ENCODE measurements at regions not wholly inside any gene's neighbourhood (a gene's known extent, or its start where the extent isn't known, plus 50 kb on each side); places are given as distances from the start of the nearest gene placed in this dataset.
"Not testable (repeated sequence)": the region's sequence is repeated elsewhere in the genome, so short reads cannot be mapped to it uniquely, and the experiment has no call there.

DNA sequence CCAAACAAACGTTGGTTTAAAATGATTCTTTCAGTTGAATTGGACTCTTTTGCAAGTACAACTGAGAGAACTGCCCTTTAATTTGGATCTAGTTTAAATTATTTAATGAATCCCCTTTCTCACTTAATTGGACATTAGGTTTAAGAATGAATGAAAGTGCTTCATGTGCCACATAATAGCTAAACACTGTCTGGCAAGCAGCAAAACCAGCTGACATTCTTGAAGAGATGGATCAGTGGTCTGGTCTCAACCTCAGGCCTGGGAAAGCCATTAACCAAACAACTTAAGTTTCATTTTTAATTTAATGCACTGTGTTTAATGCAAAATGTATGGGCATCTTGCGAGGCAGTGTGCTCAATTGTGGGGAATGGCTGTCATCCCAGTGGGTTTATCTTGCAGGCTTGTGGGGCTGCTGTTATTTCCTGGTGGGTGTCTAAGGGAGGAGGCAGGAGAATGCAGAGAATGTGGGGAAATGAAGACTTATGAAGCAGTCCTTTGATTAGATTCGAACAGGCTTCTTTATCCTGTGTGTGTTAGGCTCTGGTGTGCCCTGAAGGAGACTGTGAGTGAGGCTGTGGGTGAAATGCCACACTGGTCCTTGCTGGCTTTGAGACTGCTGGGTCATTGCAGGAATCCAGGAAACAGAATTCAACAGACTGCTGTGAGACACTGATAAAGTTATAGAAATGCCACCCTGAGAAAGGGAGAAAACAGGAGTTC is 144.1 kb upstream of the PELI2 start:
- DNase-seq (ENCODE audit: low spot score): no peak

DNA sequence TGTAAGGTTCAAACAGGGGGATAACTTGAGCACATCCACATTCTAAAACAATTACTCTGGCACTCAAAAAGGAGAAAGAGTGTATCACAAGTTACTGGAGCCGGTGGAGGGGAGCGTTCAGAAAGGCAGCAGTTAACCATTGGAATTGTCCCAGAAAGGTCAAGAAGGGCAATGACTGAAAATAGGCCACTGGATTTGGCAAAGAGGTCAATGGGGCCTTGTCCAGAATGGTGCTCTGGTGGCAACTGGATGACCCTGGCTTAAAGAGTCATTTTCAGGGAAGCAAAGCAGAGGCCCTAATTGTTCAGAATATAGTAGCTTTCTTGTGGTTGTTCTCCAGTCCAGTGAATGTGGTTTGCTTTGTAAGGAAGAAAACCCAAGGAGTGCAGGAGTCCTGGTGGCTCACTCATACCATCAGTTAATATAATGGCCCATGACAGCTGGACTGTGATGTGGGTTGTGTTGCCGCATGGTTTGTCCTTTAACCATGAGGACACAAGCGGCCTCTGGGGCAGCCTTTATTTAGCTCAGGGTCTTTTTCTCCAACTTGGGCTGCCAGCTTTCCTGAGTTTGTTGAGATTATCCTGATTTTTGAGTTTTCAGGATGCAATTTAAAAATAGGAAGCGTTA is 142.8 kb upstream of the PELI2 start:
- DNase-seq (ENCODE audit: low spot score): no peak

DNA sequence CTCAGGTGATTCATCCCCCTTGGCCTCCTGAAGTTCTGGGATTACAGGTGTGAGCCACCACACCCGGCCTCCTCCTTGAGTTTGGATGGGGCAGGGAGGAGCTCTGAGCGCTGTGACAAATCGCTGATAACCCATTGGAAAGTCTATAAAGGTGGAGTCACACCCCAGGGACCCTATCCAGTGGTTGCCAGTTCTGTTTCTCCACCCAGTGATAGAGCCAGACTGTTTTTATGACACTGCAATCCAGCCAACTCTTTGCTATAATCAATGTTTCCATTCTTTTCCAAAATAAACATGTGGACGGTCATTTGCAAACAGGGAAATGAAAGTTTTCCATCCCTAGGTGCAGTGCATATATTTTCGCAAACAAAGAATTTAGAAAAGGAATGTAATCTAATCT is 142.0 kb upstream of the PELI2 start:
- DNase-seq (ENCODE audit: low spot score): no peak

DNA sequence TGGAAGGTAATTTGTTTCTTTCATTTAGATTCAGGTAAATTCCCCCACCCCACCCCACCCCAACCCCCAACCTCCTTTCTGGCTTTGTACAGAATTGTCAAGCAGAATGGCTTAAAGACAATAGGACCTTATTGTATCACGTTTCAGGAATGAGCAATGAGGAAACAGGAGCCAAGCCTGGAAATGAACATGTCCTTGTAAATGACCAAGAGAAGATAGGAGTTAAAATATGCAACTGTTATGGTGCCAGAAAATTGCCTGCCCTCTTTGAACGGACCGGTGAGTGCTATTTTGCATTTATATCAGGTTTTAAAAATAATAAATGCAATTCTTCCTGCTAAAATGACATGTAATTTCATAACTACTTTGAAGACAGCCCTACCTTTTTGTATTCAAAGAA is 141.6 kb upstream of the PELI2 start:
- DNase-seq (ENCODE audit: low spot score): no peak

DNA sequence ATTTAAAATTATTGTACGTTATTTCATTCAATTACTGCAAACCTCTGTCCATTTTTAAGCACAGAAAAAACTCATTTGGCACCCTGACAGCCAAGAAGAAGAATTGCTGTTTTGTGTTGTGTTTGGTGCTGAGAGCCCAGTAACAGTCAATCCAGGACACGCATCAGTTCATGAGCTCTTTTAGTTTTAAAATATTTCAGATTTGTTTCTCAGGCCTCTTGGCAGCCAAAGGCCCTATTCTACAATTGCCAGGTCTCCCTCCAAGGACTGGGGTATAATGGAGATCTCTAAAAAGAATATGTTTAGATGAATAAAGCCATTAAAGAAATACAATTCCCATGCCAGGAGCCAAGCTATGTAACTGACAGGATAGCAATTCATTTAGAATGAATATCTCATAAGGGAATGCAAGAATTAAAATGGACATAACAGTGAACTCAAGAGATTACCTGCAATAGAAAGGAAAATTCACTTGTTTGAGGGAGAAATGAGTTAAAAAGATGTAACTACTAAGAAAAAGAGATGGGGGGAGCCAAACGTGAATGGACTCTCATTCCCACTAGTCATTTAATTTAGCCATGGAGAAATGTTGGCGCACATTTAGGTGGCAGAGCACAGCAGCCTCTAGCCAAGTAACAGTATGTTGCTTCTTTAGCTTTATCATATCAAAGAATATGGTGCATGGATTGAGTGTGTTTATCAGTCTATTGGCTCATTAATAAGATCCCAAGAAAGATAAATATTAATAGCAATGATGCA is 140.6 kb upstream of the PELI2 start:
- no peak for DNase-seq (ENCODE audit: low spot score)

DNA sequence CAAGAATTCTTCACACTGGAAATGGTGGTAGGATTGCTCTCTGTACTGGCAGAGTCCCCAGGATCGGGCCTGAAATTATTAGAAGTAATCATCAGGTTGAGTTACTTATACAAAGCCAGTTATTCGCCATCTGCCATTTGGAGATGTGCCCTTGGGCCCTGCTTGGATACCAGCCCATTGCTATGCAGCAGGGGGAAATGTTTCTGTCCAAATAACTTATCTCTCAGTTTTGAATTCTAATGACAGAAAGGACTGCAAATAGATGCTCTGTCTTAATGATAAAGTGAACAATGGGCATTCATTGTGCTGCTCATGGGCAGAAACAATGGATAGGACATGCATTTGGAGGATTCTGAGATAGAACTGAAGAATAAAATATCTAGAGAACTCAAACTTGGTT is 139.1 kb upstream of the PELI2 start:
- no peak for DNase-seq (ENCODE audit: low spot score)

DNA sequence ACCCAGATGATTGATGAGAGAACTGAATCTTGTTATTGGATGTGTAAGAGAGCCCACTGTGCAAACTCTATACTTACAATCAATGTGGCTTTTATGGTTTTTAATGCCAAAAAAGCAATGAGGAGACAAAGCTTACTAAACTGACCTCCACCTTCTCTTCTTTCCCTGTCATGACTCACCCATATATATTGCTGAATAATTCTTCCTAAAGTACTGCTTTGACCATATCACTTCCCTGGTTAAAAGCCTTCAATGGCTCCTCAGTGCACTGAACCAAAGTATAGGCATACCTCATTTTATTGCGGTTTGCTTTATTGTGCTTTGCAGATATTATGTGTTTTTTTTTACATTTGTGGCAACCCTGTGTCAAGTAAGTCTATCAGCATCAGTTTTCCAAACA is 138.4 kb upstream of the PELI2 start:
- no peak for DNase-seq (ENCODE audit: low spot score)

DNA sequence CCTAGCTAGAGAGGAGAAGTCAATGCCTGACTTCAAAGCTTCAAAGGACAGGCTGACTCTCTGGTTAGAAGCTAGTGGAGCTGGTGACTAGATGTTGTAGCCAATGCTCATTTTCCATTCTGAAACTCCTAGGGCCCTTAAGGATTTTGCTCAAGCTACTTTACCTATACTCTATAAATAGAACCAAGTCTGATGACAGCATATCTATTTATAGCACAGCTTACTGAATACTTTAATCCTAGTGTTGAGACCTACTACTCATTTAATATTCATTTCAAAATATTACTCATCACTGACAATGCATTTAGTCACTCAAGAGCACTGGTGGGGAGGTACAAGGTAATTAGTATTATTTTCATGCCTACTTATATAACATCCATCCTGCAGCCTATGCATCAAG is 137.2 kb upstream of the PELI2 start:
- no peak for DNase-seq (ENCODE audit: low spot score)

DNA sequence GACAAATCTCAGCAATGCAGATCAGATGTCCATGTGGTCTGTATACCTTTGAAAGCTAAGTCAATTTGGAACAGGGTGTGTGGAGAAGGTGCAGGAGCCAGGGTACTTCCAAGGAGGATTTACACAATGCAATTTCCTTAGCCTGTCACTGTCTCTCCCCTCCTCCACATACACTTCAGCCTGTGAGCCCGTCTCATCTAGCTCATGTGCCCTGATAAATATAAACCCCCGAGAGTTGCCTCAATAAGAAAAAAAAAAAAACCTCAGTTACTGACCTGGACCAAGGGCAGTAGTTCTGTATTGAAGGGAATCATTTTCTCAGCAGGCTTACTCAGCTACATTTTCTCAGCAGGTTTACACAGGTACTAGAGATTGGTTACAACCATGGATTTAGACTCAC is 132.1 kb upstream of the PELI2 start:
- DNase-seq (ENCODE audit: low spot score): no peak

DNA sequence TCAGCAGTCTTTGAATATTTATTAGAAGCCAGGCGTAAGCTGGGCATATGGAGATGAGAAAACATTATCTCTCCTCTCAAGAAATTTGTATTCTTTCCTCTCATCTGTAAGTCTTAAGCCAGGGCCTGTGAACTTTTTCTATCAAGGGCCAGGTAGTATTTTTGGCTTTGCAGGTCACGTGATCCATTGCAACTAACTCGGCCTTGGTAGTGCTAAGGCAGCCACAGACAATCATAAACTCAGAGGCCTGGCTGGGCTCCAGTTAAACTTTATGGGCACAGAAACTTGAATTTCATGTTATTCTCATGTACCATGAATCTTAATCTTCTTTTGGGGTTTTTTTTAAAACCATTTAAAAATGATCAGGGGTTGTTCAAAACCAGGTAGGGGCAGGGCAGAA is 117.4 kb upstream of the PELI2 start:
- DNase-seq (ENCODE audit: low spot score): no peak

DNA sequence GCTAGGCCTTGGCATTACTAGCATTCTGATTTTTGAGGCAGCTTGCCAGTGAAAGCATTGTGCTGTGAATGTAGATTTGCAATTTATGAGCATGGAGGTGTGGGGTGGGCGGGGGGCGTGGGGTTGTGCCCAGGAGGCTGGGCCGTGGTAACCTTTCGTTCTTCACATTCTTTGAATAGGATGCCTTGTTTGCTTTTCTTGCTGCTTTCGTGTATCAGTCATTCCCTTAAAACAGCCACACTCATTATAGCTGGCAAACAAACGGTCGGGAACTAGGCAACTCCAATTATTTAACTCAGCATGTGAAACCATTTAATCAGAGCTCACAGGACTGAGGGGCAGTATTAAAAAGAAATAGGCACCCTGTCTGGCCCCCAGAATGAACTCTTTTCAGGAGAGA is 115.9 kb upstream of the PELI2 start:
- no peak for DNase-seq (ENCODE audit: low spot score)

DNA sequence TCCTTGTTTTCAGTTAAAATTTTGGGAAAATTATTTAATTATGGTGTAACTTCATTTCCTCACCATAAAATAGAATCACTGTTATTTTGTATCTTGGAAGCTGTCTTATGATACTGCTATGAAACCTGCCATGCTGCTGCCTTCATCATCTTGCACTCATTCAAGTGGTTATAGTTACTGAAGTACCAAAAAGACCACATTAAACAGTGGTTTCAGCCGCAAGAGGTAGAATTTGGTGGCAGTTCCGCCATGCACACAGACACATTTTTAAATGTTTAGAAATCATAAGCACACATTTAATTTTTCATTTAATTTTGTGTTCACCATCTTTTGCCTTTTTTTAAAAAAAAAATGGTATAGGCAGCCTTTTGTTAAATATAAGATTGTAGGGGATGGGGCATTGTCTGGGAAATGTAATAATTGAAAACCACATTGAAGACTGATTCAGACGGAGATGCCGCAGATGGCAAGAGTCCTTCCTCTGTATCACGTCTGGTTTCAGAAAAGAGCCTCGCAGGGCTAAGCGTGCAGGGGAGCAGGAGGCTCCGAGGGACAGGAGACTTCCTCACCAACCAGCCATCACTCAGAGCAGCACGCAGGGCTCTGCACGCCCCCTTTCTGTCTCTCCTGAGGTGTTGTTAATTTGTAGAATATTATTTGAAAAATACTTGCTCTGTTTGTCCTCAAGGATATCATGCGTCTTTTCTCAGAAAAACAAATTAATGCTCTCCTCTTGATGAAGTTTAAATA is 115.2 kb upstream of the PELI2 start:
- DNase-seq (ENCODE audit: low spot score): no peak

DNA sequence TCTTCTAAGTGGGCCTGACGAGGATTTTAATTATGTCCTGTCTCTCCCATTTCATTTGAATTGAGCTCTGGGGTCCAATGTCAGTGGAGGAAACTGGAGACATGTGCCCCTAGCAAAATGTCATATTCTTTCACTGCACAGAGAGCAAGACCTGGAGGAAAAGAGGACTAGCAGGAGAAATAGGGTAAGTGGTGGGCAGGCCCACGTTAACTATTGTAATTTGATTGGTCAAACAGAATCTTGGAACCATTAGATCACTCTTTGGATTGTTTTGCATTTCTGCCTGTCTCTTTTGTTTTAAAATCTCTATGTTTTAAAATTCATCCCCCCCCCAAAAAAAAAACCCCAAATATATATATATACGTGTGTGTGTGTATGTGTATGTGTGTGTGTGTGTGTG is 113.9 kb upstream of the PELI2 start:
- no peak for DNase-seq (ENCODE audit: low spot score)

DNA sequence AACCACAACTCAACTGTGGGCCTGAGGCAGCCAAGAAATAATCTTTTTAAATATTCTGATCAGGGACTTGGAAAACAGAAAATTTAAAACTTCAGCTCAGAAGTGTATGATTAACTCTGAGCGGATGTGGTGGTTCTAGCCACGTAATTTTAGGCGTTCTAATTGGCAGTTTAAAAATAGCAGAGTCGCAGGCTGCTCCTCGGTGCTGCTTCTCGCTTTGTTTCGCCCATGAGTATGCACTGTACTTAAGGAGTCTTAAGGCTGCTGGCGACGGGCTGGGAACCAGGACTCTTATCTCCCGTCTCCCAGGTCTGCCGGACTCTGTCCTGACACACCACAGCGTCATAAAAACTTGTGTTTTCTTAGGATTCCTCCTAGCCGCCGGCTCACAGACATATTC is 113.4 kb upstream of the PELI2 start:
- DNase-seq (ENCODE audit: low spot score): no peak

DNA sequence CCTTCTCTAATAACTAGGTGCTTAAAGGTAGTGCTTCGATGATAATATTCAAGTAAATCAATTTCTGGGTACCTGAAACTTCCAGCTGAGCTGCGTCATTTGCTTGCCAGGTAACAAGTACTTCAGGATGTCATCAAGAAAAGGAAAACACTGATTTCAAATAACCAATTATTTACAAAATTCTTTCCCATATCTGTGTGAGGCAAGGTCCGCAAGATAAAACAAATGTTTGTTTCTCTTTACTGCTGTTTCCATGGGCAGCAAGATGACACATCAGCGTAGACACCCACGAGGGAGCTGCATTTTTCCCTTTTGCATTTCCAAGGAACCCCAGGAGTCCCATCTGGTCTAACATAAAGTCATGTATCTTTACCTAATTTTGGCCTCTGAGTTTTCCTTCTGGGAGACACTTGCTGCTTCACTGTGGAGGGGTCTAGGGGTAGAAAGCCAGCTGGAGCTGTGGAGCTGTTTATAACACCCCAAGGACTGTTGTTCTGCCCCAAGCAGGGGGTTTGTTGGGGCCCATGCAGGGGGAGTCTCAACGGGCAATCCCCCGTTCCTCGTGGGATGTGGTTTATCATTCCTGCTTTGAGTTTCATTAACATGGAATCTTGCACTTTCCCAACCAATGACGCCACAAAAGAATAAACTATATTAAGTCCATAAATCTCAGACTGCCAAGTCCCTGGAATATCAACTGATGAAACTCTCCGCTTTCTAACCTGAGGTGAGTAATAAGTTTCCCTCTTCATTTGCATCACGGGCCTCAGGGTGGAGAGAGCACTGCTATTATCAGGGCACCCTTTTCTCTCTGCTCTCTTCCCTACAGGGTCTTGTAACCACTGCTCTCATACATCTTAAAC is 112.8 kb upstream of the PELI2 start:
- DNase-seq (ENCODE audit: low spot score): no peak

DNA sequence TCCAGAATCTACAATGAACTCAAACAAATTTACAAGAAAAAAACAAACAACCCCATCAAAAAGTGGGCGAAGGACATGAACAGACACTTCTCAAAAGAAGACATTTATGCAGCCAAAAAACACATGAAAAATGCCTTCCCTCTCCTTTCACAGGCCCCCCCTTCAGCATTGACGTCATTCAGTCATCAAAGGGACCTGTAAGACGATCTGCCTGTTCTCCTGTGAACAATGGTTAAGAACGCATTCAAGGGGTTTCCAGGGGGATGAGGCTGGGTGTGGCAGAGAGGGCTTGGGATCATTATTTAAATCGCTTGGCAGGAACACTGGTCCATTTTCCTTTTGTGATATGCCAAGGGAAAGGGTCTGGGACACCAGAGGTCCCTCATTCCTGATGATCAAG is 110.7 kb upstream of the PELI2 start:
- DNase-seq (ENCODE audit: low spot score): not testable (repeated sequence)

DNA sequence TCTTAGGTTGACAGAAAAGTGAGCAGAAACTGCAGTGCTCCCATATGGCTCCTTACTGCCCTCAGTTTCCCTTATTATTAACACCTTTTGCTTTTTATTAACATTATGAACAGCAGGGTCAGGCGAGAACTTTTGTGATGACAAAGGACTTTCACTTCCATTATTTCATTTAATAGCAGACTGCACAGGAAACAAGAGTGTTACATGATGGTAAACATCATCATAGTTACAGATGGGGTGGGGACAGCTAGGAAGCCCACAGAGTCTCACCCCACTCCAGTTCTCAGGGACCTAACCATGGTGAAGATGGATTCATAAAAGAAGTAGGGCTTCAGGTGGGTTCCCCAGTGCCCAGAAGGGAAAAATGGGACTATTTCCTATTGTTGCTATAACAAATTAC is 110.1 kb upstream of the PELI2 start:
- DNase-seq (ENCODE audit: low spot score): no peak

DNA sequence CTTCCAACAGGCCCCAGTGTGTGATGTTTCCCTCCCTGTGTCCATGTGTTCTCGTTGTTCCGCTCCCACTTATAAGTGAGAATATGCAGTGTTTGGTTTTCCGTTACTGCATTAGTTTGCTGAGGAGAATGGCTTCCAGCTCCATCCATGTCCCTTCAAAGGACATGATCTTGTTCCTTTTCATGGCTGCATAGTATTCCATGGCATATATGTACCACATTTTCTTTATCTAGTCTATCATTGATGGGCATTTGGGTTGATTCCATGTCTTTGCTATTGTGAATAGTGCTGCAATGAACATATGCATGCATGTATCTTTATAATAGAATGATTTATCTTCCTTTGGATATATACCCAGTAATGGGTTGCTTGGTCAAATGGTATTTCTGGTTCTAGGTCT is 109.5 kb upstream of the PELI2 start:
- not testable (repeated sequence) for DNase-seq (ENCODE audit: low spot score)

DNA sequence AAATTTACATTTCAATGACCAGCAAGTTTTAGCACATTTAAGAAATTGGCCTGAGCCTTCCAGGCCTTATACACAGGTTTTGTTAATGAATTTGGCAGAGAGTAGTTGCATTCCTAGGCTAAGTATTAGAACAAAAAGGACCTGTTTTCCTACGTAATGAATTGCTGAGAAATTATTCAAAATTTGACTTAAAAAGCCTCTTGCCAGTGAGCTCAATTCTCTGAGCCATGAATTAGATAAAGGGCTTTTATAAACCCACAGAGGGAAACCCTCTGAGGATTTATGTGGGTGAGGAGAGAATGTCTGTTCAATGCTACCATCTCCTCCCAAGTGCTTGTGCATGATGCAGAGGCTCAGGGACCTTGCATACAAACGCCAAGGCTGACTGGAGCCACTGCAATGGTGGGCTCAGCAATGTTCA is 94.5 kb upstream of the PELI2 start:
- no peak for DNase-seq (ENCODE audit: low spot score)

DNA sequence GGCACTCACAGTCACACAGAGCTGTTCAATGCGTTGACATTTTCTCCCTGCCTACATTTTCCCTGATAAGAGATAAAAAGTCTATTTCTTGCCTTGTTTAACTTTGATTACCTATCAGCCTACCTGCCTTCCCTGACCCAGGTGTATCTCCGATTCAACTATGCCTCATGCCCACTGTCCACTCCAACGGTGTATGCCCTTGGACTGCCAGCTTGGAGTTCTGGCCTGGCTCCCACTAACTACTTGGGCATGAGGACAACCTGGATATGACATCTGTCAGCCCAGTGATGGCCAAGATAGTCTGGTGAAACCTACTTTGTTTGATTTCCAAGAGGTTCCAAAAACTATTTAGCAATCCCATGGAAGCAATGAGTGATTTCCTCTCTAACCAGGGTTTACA is 93.0 kb upstream of the PELI2 start:
- DNase-seq (ENCODE audit: low spot score): no peak

DNA sequence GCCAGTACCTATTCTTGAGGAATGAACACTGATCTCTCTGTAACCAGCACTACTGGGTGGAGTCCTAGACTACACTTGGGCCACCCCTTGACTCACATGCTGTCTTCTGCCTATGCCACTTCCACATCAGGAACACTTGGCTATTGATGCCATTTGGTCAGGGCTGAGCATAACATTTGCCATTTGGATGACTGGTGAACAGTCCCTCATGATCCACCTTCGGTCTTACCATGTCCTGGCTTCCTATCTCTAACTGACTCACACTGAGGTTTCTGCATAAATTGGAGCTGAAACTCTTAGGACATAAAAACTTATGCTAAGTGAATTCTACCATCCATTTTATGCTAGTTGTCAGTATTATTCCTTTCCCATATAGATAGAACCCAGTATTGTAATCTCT is 91.7 kb upstream of the PELI2 start:
- no peak for DNase-seq (ENCODE audit: low spot score)

Measured in mesenteric fat pad (tissue), 1 donor.